ENCODE measurements at regions not wholly inside any gene's neighbourhood (a gene's known extent, or its start where the extent isn't known, plus 50 kb on each side); places are given as distances from the start of the nearest gene placed in this dataset.

GRCh38 chr5:118687661-118688621 is 300.4 kb downstream of the DTWD2 start:
- no peak for DNase-seq

GRCh38 chr5:118687100-118687499 is 301.2 kb downstream of the DTWD2 start:
- DNase-seq = no peak

- DNase-seq = no peak
Observed at GRCh38 chr5:118681655-118682054, 306.7 kb downstream of the DTWD2 start.

GRCh38 chr5:118679264-118679940 is 308.9 kb downstream of the DTWD2 start:
- DNase-seq = peak; percentile 50

- no peak for DNase-seq
Observed at GRCh38 chr5:118678746-118679145, 309.6 kb downstream of the DTWD2 start.

- DNase-seq = no peak
Observed at GRCh38 chr5:118675247-118675646, 313.1 kb downstream of the DTWD2 start.

- no peak for DNase-seq
Observed at GRCh38 chr5:118657576-118657975, 330.8 kb downstream of the DTWD2 start.

GRCh38 chr5:118653872-118654271 is 334.5 kb downstream of the DTWD2 start:
- no peak for DNase-seq

- no peak for DNase-seq
Observed at GRCh38 chr5:118653183-118653582, 335.2 kb downstream of the DTWD2 start.

- DNase-seq = no peak
Observed at GRCh38 chr5:118651002-118651401, 337.3 kb downstream of the DTWD2 start.

GRCh38 chr5:118647587-118647986 is 340.8 kb downstream of the DTWD2 start:
- no peak for DNase-seq

GRCh38 chr5:118646917-118647316 is 341.4 kb downstream of the DTWD2 start:
- DNase-seq = no peak

- no peak for DNase-seq
Observed at GRCh38 chr5:118637947-118638670, 350.2 kb downstream of the DTWD2 start.

- DNase-seq = no peak
Observed at GRCh38 chr5:118628660-118629354, 359.5 kb downstream of the DTWD2 start.

- no peak for DNase-seq
Observed at GRCh38 chr5:118620233-118620632, 368.1 kb downstream of the DTWD2 start.

GRCh38 chr5:118619823-118620222 is 368.5 kb downstream of the DTWD2 start:
- no peak for DNase-seq

GRCh38 chr5:118616281-118616680 is 372.1 kb downstream of the DTWD2 start:
- no peak for DNase-seq

- DNase-seq = no peak
Observed at GRCh38 chr5:118614731-118615456, 373.5 kb downstream of the DTWD2 start.

- DNase-seq = no peak
Observed at GRCh38 chr5:118611332-118611945, 376.9 kb downstream of the DTWD2 start.

GRCh38 chr5:118606940-118607339 is 381.4 kb downstream of the DTWD2 start:
- no peak for DNase-seq

- DNase-seq = no peak
Observed at GRCh38 chr5:118605761-118606160, 382.6 kb downstream of the DTWD2 start.

GRCh38 chr5:118604106-118604505 is 384.2 kb downstream of the DTWD2 start:
- DNase-seq = no peak

All from left hindlimb (tissue), 1 donor.